GM12873 (cell line): ENCODE measurements at regions not wholly inside any gene's neighbourhood (a gene's known extent, or its start where the extent isn't known, plus 50 kb on each side); places are given as distances from the start of the nearest gene placed in this dataset.

Experiments
- TF ChIP-seq, protein P1 (sequence below): IDR thresholded peaks from 2 replicates; pipeline ENCODE4 v1.5.1; 2012; ENCODE audit warnings: low read depth, mild to moderate bottlenecking, moderate library complexity, low read length, control low read depth; ENCODE audit not compliant: insufficient read depth; ENCODE audit errors: missing control alignments

- TF ChIP-seq, protein P1, sequence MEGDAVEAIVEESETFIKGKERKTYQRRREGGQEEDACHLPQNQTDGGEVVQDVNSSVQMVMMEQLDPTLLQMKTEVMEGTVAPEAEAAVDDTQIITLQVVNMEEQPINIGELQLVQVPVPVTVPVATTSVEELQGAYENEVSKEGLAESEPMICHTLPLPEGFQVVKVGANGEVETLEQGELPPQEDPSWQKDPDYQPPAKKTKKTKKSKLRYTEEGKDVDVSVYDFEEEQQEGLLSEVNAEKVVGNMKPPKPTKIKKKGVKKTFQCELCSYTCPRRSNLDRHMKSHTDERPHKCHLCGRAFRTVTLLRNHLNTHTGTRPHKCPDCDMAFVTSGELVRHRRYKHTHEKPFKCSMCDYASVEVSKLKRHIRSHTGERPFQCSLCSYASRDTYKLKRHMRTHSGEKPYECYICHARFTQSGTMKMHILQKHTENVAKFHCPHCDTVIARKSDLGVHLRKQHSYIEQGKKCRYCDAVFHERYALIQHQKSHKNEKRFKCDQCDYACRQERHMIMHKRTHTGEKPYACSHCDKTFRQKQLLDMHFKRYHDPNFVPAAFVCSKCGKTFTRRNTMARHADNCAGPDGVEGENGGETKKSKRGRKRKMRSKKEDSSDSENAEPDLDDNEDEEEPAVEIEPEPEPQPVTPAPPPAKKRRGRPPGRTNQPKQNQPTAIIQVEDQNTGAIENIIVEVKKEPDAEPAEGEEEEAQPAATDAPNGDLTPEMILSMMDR = no peak
Observed at GRCh38 chr2:145235312-145235711, 715.4 kb upstream of the ZEB2 start.

DNA sequence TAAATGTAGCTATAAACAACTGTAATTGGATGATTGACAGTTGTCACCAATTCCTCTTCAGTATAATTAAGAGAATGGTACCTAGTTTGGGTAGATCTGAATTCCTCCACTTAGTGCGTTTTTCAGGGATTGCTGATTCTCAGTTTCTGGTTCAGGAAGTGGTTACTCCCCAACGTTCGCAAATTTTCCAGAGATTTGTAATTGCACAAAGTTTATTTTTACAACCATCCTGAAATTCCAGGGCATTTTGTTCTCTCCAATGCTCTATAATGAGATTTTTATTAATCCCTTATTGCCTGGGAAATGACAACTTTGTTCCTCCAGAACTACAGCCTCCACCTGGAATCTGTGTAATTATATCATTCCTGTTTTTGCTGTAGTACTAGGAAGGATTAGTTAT lies 710.6 kb upstream of the ZEB2 start:
- TF ChIP-seq, protein P1 = no peak

GRCh38 chr2:145228506-145228905 lies 708.6 kb upstream of the ZEB2 start:
- TF ChIP-seq, protein P1 = no peak

- TF ChIP-seq, protein P1 = no peak
Observed at GRCh38 chr2:145226901-145227300, 707.0 kb upstream of the ZEB2 start.

DNA sequence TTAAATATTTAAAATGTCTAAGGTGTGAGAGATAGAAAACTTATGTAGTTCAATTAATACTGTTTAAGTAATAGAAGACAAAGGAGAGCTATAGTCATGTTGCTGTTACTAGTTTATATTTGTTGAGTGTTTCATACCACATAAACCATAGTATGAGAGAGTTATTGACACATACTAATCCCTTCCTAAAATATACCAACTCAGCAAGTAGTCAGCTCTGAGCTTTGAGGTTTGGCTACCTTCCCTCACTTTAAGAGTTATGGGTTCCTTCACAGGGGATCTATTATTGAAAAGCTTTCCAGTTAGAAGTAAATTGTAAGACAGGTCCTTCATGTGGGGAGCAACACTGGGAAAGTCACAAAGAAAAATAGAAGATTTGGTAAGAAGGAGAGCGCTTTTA lies 701.6 kb upstream of the ZEB2 start:
- TF ChIP-seq, protein P1 = no peak

- TF ChIP-seq, protein P1 = no peak
Observed at GRCh38 chr2:145221032-145221431, 701.1 kb upstream of the ZEB2 start.

- TF ChIP-seq, protein P1 = no peak
Observed at GRCh38 chr2:145220496-145220895, 700.6 kb upstream of the ZEB2 start.
